HG02884 (cell line): ENCODE measurements at regions not wholly inside any gene's neighbourhood (a gene's known extent, or its start where the extent isn't known, plus 50 kb on each side); places are given as distances from the start of the nearest gene placed in this dataset.
"Not testable (repeated sequence)": the region's sequence is repeated elsewhere in the genome, so short reads cannot be mapped to it uniquely, and the experiment has no call there.

Experiments
- ATAC-seq: cut with Tn5 transposase; IDR thresholded peaks from one replicate; pipeline ENCODE4 v1.9.1; 2021; ENCODE audit warnings: mild to moderate bottlenecking, moderate library complexity; ENCODE audit not compliant: unreplicated experiment

DNA sequence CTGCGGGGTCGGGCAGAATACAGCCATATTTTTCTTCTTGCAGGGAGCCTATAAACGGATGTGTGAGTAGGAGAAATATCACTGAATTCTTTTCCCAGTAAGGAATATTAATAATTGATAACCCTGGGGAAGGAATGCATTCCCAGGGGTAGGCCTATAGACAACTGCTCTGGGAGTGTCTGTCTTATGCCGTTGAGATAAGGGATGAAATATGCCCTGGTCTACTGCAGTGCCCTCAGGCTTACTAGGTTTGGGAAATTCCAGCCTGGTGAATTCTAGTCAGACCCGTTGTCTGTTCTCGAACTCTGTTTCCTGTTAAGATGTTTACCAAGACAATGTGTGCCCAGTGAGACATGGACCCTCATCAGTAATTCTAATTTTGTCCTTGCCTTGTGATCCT, 1129.3 kb downstream of the ZPLD1 start:
- ATAC-seq, result not testable (repeated sequence)

DNA sequence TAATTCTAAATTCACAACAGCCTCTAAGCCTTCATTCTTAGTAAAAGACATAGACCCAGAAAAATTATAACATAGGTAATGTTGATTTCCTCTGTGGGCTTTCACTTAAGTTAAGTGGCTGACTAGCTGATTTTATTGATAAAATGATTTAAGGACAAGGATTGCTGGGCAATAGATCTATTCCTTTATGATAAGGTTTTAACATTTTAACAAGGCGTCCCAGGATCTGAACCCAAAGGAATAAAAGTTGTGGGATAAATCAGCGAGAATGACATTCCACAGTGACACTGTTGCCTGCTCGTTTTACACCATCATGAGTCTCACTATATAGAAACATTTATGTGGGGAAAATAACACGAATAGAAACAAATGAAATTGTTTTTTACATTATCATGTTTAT, 1151.0 kb downstream of the ZPLD1 start:
- no peak for ATAC-seq

DNA sequence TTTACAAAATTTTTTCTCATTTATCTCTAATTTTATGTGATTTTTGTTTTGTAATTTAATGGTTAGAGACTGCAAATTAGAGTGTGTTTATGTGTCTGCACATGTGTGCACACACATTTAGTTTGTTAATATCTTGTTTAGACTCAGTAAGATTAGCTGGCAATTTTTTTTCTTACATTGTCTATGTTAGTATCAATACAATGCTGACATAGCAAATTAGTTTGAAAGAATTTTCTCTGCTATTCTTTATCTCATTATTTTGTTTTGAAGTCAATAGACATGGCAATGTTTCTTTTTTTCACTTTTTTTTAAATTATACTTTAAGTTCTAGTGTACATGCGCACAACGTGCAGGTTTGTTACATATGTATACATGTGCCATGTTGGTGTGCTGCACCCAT, 1155.0 kb downstream of the ZPLD1 start:
- ATAC-seq, result no peak

DNA sequence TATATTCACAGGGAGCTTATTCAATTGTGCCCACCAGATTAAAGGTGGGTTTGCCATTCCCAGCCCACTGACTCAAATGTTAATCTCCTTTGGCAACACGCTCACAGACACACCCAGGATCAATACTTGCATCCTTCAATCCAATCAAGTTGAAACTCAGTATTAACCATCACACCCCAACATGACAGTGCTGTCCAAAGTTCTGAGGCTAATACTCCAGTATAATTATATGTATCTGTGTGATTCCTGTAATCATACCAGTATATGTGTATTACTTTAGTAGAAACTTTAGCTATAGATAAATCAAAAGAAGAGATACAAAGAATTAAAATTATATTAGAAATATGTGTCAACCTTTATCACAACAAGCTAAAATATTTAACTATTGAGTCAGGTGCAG, 1166.0 kb downstream of the ZPLD1 start:
- ATAC-seq, result no peak

DNA sequence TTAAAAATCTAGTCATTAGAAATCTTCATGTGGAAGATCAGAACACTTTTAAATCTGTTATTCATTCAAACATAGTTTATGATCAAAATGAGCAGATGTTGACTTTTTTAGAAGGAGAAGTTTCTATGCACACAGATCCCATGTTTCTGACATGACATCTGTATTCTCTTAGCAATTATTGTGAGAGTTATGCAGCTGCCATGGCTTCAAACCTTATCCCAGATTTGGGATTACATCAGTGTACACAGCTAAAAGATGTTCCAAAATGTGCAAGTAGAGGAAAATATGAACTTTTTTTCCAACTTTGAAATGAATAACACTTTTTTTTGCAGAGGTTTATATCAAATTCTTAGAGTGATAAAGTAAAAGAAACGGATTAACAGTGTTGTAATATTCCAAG, 1166.9 kb downstream of the ZPLD1 start:
- no peak for ATAC-seq

DNA sequence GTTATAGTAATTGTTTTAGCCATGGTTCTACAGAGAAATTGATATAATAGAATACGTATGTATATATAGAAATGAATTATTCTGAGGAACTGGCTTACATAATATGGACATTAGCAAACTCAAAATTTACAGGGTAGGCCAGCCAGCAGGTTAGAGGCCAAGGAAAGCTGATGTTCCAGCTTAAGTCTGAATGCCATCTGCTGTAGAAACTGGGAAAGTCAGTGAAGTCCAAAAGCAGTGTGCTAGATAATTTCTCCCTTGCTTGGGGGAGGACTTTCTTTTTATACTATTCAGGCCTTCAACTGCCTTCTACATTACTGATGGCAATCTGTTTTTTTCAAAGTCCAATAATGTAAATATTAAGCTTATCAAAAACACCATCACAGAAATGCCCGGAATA, 1174.7 kb downstream of the ZPLD1 start:
- no peak for ATAC-seq

DNA sequence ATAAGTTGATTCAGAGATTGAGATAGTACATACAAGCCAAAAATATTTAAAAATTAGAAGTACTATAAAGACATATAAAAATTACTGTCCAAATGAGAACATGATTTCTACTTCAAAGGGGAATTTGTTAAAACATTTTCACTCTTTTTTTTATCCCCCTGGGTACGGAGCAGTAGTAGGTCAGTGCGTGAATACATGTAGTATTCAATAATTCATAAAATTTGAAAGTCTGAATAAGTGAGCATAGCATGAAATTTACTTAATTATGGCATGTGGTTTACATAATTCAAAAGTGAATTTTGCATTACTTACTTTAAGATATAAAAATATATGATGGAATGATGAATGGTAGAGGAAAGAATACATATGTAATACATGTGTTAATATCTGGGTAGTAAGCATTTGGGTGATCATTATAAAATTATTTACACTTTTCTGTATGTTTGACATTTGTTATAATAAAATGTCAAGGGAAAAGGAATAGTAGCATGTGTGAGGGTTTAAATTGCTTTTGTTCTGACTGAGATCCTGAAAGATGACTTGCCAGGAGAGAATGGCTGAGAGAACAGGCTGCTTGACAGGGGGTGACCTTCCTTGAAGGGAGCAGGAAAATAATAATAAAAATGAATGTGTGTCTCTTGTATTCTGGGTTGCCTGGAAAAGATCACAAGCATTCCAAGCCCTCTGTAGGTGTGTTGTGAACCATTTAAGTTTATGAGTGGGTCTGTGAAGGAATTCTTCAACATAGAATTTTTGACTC, 1178.8 kb downstream of the ZPLD1 start:
- no peak for ATAC-seq

DNA sequence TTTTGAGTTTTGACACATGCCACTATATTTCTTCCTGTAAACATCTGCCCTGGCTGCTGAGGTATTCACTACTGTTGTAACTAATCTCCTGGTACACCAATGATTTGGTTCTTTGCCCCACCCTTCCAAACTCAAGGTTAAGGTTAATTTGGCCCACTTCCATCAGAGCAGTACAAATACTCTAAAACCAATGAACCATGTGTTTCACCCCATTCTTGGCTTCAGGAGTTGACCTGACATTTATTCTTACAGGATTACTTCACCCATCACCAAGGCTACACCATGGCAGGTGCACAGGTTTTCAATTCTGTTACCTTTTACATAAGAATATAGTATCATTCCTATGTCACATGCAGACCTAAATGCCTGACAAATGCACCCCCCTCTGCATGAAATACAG, 1179.9 kb downstream of the ZPLD1 start:
- no peak for ATAC-seq

DNA sequence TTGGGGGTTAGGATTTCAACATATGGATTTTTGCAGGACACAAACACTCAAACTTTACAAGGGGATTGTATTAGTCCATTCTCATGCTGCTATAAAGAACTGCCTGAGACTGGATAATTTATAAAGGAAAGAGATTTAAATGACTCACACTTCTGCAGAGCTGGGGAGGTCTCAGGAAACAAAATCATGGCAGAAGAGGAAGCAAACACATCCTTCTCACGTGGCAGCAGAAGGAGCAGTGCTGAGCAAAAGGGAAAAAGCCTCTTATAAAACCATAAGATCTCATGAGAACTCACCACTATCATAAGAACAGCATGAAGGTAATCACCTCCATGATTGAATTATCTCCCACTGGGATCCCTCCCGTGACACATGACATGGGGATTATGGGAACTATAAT, 1183.1 kb downstream of the ZPLD1 start:
- ATAC-seq, result no peak

DNA sequence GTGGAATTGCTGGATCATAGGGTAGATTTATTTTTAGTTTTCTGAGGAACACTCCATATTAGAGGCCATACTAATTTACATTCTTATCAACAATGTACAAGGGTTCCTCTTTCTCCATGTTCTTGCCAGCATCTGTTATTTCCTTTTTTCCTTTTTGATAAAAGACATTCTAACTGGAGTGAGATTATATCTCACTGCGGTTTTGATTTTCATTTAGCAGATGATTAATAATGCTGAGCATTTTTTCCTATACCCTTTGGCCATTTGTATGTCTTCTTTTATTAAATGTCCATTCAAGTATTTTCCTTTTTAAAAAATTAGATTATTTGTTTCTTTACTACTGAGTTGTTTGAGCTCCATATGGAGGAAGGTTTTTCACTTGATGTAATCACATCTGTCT, 1189.5 kb downstream of the ZPLD1 start:
- ATAC-seq, result no peak

DNA sequence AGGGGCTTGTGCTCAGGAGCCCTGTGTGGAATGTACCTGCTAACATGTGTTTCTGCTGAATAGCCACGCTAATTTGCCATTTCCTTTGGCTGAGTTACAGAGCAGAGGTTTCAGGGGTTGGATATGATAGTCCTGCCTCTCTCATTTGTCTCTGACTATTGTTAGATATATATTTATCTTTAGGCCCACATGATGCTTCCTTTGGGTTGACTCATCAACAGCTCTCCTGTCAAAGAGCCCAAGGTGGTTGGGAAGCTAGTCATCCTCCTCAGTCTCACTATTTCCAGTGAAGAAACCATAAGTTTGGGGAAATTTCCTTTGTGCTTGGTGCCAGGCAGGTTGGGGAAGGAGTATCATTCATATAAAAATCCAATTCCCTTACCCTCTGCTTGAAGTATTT, 1194.6 kb downstream of the ZPLD1 start:
- no peak for ATAC-seq

DNA sequence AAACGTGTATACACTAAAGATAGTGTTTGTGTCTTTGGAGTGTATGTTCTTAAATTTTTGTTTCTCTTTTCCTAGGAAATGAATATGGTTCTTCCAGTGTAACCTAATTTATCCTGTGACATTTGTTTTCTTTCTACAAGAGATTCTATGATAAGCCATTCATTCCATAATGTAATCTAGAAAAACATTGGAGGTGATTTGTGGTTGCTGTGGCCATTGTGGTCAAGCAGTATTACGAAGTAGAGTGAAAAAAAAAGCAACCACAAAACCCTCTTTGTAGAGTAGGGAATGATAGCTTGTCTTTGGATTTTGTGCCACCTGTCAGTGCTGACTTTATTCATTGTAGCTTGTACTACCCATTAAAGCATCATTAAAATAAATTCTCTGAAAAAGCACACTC, 1209.6 kb downstream of the ZPLD1 start:
- ATAC-seq, result no peak

DNA sequence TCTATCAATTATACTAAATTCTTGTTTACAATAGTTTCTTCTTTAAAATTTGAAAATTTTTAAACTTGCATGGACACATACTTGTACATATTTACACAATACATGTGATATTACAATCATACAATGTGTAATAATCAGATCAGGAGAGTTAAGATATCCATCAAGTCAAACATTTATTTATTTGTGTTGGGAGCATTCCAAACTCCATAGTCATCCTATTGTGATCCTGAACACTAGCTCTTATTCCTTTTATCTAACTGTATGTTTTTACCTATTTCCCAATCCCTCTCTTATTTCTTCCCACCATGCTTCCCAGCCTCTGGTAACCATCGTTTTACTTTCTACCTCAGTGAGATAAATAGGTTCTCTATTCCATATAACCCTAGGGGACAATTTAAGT, 1219.2 kb downstream of the ZPLD1 start:
- no peak for ATAC-seq

DNA sequence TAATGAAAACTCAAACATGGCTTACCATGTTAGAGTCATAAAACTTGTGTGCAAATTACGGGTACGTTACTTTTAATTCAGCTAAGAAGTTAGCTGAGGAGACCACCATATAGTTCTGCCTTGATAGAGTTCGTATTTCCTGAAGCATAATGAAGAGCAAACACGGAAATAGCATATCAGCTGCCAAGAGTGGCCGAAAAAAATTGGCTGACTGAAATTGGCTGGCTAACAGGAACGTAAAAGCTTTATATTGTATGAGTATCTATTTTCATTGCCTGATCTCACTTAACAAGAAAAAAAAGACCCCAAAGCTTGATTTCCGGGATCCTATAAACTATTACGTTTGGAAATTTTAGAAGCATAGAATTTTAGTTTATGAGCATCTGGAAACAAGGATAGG, 1222.9 kb downstream of the ZPLD1 start:
- ATAC-seq, result no peak

DNA sequence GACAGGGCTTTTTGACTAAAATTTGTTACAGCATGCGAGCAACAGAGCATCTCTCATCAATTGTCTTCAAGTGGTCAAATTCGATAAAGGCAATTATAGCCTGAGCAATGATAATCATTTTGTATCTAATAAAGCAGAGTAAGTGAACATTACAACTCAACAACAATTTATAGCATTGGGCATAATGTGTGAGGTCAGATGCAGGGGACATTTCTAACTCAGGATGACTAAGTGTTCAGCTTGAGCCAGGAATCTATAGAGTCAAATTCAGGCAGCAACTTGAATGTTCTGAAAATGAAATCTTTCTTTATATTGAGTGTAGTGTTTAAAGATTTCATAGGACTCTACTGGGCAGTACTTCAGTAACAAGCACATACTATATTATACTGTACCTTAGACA, 1226.0 kb downstream of the ZPLD1 start:
- ATAC-seq, result no peak

DNA sequence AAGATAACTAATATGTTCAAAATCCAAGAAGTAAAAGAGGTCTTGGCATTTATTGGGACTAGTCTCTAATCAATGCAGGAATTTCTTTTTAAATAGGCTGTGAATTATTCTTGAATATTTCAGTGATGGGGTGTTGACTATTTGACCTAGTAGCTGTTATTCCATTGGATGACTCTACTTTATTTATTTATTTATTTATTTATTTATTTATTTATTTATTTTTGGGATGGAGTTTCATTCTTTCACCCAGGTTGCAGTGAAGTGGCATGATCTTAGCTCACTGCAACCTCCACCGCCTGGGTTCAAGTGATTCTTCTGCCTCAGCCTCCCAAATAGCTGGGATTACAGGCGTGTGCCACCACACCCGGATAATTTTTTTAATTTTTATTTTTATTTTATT, 1227.8 kb downstream of the ZPLD1 start:
- no peak for ATAC-seq

DNA sequence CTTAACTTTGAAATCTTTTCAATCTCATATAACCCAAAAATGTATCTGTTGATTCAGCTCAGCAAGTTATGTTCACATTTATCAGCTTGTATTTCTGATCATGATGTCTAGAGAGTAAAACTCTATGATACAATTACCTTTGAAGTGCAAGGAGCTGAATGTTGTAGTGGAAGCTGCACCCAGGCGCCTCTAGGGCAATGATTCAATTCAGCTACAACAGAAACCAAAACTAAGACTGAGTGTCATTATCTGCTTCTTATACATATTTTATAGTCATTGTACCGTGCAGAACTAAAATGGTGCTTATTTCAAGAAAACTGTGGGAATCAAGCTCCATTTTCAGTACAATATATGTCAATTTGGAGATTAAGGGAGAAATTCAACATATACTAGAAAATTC, 1237.5 kb downstream of the ZPLD1 start:
- no peak for ATAC-seq

DNA sequence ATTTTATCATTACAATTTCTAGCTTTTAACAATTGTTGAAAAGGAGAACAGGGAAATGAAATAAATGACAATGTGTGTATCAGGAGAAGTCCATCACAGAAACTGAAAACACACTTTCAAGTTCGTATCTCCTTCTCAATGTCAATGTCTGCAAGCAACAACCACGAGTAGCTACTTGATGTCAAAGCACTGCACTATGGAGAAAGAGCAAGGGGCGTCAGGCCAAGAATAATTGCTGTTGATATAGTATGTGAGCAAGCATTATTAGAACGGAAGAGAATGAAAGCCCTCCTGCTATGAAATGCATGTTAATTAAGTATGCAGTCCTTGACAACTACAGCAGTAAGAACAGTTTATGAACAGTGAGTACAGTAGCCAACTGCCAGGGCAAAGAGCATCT, 1250.1 kb downstream of the ZPLD1 start:
- ATAC-seq, result no peak

DNA sequence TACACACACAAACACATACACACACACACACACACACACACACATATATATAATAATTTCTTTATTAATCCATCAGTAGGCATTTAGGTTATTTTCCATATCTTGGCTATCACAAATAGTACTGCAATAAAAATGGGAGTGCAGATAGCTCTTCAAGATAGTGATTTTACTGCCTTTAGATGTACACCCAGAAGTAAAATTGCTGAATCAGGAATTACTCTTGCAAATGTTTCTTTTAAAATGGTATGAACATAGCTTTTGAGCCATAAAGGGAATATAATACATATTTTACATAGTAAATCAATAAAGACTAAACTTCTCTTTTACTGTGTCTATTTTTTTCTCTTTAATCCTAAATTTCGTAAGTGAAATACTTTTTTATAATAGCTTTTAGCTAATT, 1251.1 kb downstream of the ZPLD1 start:
- ATAC-seq, result no peak

DNA sequence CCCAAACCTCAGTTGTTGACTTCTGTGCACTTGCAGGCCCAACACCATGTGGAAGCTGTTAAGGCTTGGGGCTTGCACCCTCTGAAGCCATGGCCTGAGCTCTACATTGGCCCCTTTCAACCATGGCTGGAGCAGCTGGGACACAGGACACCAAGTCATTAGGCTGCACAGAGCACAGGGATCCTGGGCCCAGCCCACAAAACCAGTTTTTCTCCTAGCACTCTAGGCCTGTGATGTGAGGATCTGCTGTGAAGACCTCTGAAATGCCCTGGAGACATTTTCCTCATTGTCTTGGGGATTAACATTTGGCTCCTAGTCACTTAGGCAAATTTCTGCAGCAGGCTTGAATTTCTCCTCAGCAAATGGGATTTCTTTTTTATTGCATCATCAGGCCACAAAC, 1255.7 kb downstream of the ZPLD1 start:
- ATAC-seq, result no peak

DNA sequence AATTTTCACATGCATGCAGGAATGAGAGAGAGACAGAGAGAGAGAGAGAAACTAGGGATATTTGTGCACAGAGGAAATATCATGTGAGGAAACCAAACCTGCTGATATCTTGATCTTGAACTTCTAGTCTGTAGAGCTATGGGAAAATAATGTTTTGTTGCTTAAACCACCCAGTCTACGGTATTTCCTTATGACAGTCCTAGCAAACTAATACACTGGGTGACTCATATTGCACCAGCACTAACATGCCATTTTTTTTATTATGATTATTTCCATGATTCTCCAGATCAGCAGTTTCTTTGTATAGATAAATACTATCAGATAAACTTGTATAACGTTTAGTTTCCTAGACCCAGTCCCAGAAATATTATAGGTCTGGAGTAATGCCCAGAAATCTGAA, 1259.0 kb downstream of the ZPLD1 start:
- no peak for ATAC-seq

DNA sequence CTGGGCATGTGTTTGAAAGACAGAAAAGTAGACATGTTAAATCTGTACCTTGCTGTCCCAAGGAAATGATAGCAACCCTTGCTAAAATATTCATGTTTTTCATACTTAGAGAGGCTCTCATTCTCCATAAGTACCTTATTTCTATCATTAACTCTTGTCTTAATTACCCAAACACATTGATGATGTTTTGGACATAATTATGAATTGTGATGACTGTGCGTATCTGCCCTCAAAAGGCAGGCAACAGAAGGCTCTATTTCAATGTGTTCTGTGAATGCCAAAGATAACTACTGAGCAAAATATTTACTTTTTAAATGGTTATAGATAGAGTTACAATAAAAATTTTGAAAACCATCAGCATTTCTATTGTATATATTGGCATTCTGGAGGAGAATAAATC, 1263.8 kb downstream of the ZPLD1 start:
- no peak for ATAC-seq

DNA sequence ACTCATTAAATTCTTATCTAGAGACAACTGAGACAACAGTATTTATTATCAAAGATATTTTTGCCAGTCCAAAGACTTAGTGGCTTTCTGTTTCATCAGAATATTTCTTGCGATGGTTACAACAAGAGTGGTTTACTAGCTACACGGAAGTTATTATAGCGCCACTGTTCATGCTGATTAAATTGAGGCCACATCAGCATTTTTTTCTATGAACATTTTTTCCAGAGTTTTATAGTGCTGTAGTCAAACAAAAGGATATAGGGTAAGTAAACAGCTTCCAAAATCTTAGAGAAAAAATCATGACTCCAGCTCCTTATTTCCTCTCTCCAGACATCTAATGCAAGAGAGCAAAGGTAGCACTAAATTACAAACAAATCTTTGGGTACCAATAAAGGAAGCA, 1264.4 kb downstream of the ZPLD1 start:
- ATAC-seq, result no peak
